ENCODE measurements at regions not wholly inside any gene's neighbourhood (a gene's known extent, or its start where the extent isn't known, plus 50 kb on each side); places are given as distances from the start of the nearest gene placed in this dataset.
A peak's percentile ranks its signal among the peaks of the same experiment; 100 is the strongest.

DNA sequence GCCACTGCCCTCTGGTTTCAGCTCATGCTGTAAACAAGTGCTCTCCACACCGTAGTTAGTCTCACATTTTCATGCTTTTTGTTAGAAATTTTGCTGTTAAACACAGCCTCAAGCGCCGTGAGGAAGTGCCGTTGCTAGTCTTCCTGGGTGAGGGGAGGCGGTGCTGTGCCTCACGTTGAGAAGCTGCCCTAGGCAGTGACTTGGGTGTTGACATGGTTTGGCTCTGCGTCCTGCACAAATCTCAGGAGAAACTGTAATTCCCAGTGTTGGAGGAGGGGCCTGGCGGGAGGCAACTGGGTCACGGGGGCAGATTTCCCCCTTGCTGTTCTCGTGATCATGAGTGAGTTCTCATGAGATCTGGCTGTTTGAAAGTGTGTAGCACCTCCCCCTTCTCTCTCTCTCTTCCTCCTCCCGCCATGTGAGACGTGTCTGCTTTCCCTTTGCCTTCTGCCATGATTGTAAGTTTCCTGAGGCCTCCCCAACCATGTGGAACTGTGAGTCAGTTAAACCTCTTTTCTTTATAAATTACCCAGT is 95.8 kb downstream of the ERMARD start:
- no peak for DNase-seq (ENCODE audit: low spot score)

DNA sequence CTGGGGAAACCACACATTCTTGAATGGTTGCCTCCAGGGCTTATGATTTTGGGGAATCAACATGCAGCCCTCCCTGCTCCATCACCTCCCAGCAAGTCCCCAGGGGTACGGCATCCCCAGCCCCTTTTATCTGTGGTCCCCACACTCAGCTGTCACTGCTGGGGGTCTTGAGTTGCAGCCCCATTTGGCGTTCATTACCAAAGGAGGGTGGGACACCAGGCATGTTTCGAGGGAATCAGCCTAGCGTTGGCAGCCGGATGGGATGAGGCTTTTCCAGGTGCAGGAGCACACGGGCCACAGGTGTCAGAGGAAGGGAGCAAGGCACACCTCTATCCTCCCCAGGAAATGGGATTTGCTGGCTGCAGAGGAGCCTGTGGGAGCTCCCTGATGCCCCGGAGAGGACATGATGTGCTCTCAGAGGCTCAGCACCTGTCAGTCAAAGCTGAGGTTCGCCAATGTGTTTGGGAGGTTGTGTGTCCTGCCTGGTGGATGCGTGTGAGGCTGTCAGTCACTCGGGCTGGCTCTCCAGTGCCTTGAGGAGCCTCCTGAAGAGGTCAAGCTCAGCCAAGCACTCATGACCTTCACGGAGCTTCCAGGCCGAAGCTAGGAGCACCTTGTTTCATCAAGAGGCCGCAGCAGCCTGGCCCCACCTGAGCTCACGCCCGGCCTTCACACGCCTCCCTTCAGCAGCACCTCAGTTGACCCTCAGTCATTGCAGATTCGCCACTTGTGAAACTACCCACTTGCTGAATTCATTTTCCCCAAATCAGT is 95.0 kb downstream of the ERMARD start:
- no peak for DNase-seq (ENCODE audit: low spot score)

DNA sequence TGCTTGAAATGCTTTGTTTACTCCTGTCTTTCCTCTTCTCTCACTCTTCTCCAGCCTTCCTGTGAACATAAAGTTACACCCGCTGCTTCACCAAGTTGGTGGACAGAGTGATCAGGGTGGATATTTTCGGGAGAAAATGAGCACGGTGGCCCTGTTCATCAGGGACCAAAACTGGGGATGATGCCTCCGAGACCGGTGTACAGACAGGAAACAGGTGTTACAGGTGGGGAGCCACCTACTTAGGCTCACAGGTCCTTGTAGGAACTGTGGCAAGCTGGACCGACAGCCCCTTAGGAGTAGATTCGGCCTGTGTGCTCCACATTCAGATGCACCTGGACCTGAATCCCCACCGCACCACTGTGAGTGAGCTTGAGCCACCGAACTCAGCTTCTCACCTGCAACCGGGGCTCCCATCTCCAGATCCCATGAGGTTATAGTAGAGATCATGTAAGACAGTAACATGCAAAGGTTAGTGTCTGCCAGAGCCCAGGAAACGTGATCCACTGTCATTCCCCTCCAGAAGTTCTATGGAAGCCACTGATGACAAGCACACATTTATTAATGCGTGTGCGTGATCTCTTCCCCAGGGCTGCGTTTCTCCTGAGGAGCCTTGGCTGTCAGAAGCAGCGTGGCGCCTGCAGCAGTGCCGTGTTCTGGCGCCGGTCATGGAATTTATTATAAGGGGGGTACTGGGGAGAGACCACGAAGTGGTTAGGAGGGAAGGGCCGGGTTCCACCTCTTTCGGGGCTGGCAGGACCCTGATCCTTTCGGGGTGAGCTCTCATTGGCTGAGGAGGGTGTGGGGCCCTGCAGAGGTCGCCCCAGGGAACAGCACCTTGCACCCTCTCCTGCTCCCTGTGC is 94.2 kb downstream of the ERMARD start:
- no peak for DNase-seq (ENCODE audit: low spot score)

DNA sequence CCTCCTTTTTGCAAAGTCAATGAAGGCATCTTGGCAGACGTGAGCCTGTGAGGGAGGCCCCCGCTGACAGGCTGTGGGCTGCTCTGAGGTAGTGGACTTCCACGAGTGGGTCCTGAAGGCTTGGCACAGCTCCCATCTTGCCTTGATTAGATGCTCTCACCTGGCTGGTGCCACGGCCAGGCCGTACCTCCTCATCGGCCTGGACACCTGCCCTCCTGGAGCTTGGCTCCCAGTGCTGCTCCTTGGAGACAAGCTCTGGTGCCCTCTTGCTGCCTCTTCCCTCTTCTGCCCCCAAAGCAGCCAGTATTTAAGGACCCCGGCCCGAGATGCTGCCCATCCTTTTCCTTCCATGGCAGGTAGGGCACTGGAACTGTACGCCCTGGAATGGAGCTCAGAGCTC is 93.5 kb downstream of the ERMARD start:
- DNase-seq (ENCODE audit: low spot score), result no peak

DNA sequence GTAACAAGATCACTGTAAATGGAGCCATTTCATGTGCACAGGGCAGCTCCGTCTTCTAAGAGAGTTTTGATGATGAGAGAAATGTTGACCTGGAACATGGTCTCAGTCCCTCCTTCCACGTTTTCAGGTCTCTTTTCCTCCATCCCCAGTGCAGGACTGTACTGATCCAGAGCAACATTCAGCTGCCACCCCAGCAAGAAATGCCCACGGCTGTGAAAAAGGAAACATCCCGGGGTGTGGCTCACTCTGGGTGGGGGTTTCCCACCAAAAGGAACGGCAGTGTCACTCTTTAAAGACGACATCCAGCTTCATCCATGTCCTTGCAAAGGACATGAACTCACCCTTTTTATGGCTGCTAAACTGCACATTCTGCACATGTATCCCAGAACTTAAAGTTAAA is 92.6 kb downstream of the ERMARD start:
- no peak for DNase-seq (ENCODE audit: low spot score)

DNA sequence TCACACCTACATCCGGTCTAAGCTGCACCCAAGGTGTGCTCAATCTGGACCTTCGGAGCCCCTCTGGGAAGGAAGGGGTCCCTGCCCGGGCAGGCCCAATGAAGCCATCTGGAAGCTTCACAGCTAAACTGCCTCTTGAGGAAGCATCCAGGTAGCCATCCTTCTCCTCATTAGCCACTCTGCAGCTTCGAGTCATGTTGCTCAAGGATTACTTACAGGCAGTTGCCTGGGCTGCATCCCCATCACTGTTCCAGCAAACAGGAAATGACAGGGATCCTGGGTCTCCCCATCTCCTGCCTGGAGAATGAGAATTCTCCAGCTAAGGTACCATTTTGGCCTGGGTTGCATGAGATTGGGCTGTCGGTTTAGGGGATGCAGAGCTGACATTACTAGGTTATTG is 91.7 kb downstream of the ERMARD start:
- DNase-seq (ENCODE audit: low spot score), result no peak

DNA sequence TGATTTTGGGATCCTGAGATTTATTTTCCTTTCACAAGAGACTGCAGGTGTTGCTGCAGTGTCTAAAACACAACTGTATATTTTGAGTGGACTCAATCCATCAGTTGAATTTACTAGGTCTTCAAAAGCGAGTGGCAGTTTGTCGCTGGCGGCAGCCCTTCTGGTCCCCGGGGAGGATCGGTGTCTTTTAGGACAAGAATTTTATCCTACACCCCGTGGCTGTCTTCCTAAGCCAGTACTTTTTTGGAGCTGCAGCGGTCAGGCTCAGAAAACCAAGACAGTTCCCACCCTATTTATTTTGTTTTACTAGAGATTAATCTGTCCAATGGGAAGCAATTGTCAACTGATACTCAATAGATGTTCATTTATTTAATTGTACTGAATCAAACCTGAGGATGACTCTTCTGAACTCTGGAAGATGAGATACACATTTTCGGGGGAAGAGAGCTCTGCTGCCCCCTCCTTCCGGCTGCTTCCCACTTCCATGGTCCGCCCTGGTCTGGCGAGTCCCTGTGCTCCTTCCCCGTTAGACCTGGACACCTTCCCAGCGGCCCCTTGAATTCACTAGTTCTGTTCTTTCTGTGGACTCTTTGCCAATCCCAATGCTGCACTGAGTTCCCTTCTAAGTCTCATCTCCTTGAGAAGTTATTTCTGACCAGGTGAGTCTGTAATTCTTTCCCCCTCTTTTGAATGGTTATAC is 90.6 kb downstream of the ERMARD start:
- DNase-seq (ENCODE audit: low spot score), result no peak

DNA sequence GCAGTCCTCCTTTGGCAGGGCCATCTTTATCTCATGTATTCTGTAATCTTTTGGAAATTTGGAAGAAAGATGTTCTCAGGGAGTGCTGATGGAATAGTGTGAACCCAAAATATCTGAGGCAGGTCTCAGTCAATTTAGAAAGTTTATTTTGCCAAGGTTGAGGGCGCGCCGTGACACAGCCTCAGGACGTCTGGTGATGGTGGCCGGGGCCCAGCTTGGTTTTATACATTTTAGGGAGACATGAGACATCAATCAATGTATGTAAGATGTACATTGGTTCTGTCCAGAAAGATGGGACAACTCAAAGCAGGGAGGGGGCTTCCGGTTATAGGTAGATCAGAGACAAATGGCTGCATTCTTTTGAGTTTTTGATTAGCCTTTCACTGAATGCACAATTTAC is 89.8 kb downstream of the ERMARD start:
- DNase-seq (ENCODE audit: low spot score), result no peak

DNA sequence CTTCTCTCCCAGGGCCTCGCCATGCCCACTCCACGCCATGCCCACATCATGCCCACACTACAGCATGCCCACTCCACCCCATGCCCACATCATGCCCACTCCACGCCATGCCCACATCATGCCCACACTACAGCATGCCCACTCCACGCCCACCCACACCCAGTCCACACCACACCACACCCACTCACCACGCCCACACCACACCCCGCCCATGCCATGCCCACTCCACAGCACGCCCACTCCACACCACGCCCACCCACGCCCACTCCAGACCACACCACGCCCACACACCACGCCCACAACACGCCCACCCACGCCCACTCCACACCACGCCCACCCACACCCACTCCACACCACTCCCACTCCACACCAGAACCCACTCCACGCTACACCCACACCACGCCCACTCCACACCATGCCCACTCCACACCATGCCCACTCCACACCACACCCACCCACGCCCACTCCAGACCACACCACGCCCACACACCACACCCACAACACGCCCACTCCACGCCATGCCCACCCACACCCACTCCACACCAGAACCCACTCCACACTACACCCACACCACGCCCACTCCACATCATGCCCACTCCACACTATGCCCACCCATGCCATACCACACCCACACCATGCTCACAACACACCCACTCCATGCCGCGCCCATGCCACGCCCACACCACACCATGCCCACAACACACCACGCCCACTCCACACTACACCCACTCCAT is 88.6 kb downstream of the ERMARD start:
- no peak for DNase-seq (ENCODE audit: low spot score)

DNA sequence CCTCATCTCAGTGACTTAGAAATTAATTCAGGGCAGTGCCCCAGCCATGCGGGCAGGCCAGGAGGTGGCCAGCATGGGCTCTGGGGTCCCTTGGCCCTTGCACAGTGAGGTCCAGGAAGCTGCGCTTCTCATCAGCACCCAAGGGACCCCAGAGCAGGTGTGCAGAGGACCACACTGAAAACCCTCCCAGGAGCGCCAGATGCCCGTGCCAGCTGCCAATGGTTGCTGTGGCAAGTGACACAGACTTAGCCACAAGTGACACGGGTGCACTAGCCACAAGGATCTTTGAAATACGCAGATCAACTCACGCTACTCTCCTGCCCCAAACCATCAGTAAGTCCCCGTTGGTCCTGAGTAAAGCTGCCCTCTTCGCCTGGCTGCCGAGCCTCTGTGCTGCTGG is 88.1 kb downstream of the ERMARD start:
- DNase-seq (ENCODE audit: low spot score), result no peak

DNA sequence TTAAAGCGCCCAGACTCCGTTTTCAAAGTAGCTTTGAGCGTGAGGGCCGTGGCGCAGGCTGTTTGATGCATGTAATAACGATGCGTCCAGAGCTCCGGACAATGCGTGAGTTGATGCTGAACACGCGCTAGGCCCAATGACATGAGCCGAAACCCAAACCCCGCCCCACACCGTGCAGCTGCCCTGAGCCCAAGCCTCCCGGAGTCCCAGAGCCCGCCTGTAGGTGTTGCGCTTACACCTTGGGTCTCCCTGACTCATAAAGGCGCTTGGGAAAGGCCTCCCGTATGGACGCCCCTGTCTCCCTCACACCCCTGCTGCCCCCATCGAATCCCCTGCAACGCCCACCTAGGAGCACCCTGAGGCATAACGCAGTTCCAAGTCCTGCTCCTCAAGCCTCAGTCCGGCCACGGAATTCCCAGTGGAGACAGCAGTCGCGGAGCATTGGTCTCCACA is 87.6 kb downstream of the ERMARD start:
- DNase-seq (ENCODE audit: low spot score), result no peak

DNA sequence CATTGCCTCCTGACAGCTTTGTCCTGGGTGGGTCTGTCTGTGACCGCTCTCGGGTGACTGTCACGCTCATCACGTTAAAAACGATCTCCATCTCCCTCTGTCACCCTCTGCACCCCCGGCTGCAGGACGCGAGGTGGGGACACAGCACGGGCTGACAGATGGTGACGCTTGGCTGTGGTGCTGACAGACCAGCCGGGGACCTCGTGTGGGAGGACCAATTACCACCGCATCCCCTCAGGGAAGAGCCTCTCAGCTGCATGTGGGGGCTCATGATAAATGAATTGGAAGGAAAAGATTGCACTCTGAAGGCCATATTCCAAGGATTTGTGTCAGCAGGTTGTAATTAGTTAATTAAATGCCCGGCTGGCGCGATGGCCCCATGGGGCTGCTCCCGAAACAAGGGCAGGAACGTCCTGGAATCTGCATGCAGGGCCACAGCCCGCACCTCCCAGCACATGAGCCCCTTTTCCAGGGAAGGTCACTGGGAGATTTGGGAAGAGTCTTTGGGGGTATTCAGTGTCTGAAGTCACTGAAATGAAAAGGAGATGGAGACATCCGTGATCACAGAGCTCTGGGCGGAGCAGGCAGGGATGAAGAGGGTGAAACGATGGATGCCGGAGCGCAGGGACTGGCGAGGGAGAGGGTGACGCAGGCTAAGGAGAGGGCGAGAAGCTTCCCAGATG is 87.1 kb downstream of the ERMARD start:
- DNase-seq (ENCODE audit: low spot score), result no peak

DNA sequence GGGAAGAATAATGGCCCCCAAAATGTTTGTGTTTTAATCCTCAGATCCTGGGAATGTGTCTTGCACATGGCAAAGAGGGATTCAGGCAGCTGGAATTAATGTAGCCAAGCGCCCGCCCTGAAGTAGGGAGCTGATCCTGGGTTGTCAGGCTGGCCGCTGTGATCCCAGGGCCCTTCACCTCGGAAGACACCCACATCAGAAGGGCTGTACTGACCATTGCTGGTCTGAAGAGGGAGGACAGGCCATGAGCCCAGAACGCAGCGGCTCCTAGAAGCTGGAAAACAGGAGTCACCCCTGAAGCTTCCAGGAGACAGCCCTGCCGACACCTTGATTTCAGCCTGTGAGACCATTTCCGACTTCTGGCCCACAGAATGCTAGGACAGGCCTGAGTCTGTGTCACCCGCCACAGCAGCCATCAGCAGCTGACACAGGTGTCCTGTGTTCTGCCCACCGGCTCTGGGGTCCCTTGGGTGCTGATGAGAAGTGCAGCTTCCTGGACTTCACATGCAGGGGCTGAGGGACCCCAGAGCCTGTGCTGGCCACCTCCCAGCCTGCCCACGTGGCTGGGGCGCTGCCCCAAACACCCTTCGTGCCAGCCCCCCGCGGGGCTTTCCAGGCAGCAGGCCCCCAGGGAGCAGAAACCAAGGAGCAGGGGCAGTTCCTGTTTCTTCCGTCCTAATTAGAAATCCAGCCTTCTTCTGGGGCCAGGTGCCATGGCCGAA is 86.3 kb downstream of the ERMARD start:
- no peak for DNase-seq (ENCODE audit: low spot score)

DNA sequence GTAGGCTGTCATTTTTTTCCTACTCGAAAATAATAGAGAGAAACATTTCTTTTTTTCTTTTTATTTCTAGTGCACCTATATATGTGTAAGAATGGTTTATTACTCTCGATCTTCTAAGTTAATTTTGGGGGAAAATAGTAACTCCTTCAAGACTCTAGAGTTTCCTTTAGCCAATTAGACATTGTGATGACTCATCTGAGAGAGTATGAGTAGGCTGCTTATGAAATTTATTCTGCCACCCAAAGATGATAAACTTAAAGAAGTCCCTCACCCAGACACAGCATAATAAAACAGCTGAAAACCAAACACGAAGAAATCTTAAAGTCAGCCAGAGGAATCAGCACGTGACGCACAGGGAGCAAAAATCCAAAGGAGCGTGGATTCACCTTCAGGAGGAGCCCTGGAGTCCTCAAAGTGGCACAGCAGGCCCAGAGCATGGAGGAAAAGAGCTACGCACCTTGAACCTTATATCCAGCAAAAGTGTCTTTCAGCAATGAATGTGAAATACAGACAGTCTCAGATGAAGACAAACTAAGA is 81.9 kb downstream of the ERMARD start:
- no peak for DNase-seq (ENCODE audit: low spot score)

DNA sequence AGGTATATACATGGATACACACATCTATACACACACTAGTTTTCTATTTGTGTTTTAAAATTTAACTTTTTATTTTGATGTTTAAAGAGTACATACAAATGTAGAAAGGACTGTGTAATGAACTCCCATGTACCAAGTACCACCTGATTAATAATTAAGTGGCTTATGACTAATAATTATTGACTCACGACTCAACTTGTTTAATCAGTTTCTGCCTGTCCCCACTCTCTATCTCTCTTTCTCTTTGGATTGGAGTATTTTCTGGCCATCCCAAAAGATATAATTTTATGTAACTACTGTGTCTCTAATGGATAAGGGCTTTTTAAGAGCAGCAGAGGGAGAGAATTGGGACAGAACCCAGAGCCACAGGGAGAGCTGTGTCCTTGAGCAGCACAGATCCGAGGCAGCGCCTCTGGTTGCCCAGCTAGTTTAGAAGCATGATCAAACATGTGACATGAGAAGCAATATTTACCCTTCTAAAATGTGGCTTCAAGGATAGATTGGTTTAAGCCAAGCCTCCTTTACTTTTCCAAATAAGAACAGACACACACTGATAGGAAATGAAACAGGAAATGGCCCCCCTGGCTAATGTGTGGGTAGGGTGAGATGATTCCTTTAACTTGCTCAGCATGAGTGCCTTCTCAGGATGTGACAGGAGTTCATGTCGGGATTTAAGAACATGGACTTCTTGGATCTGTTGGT is 81.0 kb downstream of the ERMARD start:
- DNase-seq (ENCODE audit: low spot score), result no peak

DNA sequence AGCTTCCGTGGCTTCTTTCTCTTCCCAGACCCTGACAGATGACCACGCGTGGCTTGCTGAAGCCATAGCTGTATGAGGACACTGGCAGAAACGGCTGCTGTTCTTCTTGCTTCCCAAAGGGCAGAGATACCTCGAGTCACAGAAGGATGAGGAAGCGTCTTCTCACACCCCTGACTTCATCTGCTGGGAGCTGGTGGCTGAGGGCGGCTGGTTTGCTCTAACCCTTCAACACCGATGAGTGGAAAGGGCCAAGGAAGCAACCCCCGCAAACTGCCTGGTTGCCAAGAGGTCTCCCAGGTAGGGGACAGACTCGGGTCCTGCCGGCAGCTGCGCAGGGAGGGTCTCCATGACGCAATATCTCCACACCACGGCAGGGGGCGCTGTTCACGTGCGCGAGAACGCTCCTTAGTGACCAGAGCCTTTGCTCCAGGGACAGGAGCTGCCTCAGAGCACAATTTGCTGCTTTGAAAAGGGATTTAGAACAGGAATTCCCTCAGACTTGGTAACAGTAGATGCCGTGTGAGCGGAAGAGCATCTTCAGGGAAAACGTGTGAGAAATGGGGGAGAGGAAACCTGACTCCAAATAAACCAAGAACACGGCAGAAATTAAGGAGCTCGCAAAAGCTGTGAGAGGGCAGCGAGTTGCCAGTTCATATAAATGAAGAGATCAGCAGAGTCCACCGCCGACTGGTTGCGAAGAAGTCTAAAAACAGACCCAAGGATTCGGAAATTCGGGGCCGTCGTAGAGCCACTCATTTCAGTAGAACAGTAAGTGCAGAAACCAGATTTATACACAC is 80.2 kb downstream of the ERMARD start:
- DNase-seq (ENCODE audit: low spot score), result peak; percentile 84
